Ascending aorta (tissue), 2 donors: ENCODE measurements at regions not wholly inside any gene's neighbourhood (a gene's known extent, or its start where the extent isn't known, plus 50 kb on each side); places are given as distances from the start of the nearest gene placed in this dataset.

ENCODE experiments used
- DNase-seq, 2 donors: peaks; one replicate each; pipeline ENCODE4 v3.0.0-alpha.2; 2019; ENCODE audit warnings: low spot score in 2 of 2
- H3K27ac ChIP-seq, 2 donors: fragments of 200-600 bp; sonication (generic); one replicate each; pipeline ENCODE4 v1.5.1; 2016 to 2017; ENCODE audit warnings: mild to moderate bottlenecking in 1 of 2
- H3K27me3 ChIP-seq: fragments of 200-600 bp; sonication (generic); one replicate; pipeline ENCODE4 v1.5.1; 2017
- H3K36me3 ChIP-seq, 2 donors: fragments of 200-600 bp; sonication (generic); one replicate each; pipeline ENCODE4 v1.5.1; 2016
- H3K4me1 ChIP-seq, 2 donors: fragments of 200-600 bp; sonication (generic); one replicate each; pipeline ENCODE4 v1.5.1; 2016 to 2017; ENCODE audit warnings: mild to moderate bottlenecking in 1 of 2
- H3K4me3 ChIP-seq, 2 donors: fragments of 200-600 bp; sonication (generic); one replicate each; pipeline ENCODE4 v1.5.1; 2016 to 2017; ENCODE audit warnings: mild to moderate bottlenecking in 1 of 2
- H3K9me3 ChIP-seq, 2 donors: fragments of 200-600 bp; sonication (generic); one replicate each; pipeline ENCODE4 v1.5.1; 2016
- intact Hi-C: fragments of 100-400 bp; cut with DNase I; formaldehyde crosslinking; loops from one replicate; pipeline ENCODE4 v1.15.1; 2023
- TF ChIP-seq, protein P1 (sequence below), 3 experiments: fragments of 200-600 bp in 2 of 3; fragments of 450-650 bp in 1 of 3; sonication (generic) in 2 of 3; IDR thresholded peaks; one replicate each; pipeline ENCODE4 v1.5.1; 2016 to 2019; ENCODE audit warnings: antibody characterized with exemption in 3 of 3, mild to moderate bottlenecking in 1 of 3, moderate library complexity in 1 of 3

- Histone ChIP-seq H3K36me3 (no peaks in the 10 kb centered on the region), H3K9me3 (no peaks in the 10 kb centered on the region), H3K4me3 (no peak overlapping the region), H3K27me3 (no peaks in the 10 kb centered on the region), H3K27ac (no peak overlapping the region), H3K4me1 (no peaks in the 10 kb centered on the region)
- TF ChIP-seq, protein P1, sequence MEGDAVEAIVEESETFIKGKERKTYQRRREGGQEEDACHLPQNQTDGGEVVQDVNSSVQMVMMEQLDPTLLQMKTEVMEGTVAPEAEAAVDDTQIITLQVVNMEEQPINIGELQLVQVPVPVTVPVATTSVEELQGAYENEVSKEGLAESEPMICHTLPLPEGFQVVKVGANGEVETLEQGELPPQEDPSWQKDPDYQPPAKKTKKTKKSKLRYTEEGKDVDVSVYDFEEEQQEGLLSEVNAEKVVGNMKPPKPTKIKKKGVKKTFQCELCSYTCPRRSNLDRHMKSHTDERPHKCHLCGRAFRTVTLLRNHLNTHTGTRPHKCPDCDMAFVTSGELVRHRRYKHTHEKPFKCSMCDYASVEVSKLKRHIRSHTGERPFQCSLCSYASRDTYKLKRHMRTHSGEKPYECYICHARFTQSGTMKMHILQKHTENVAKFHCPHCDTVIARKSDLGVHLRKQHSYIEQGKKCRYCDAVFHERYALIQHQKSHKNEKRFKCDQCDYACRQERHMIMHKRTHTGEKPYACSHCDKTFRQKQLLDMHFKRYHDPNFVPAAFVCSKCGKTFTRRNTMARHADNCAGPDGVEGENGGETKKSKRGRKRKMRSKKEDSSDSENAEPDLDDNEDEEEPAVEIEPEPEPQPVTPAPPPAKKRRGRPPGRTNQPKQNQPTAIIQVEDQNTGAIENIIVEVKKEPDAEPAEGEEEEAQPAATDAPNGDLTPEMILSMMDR (IDR thresholded peaks at IDR 0.05): no peak
- DNase-seq: no peak
- intact Hi-C loops: no loop called here
These were observed 322.1 kb downstream of the SEC14L1 start for GRCh38 chr17:77462553-77463497.

DNA sequence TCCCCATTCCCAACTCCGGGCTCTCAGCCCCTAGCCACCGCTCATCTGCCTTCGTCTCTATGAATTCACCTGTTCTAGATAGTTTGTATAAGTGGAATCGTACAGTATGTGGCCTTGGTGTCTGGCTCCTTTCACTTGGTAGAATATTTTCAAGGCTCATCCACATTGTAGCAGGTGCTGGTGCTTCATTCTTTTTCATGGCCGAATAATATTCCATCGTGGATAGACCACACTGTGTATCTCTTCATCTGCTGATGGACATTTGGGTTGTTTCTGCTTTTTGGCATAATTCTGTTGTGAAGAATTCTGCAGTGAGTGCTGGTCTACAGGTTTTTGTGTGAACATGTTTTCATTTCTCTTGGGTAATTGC is 324.2 kb downstream of the SEC14L1 start:
- TF ChIP-seq, protein P1 (IDR thresholded peaks at IDR 0.05): no peak
- Histone ChIP-seq H3K4me1 (no peaks in the 10 kb centered on the region), H3K27me3 (no peaks in the 10 kb centered on the region), H3K9me3 (no peaks in the 10 kb centered on the region), H3K36me3 (no peaks in the 10 kb centered on the region), H3K27ac (no peak overlapping the region), H3K4me3 (no peak overlapping the region)
- DNase-seq: no peak
- intact Hi-C loops: no loop called here

- intact Hi-C loops: no loop called here
- Histone ChIP-seq H3K9me3 (no peaks in the 10 kb centered on the region), H3K4me3 (no peak overlapping the region), H3K27ac (no peak overlapping the region), H3K27me3 (no peaks in the 10 kb centered on the region), H3K4me1 (no peaks in the 10 kb centered on the region), H3K36me3 (no peaks in the 10 kb centered on the region)
- peak in 1 of 2 donors; percentile 51 for DNase-seq
- TF ChIP-seq, protein P1 (IDR thresholded peaks at IDR 0.05): no peak
These were observed 324.7 kb downstream of the SEC14L1 start for GRCh38 chr17:77465358-77466041.

- no peak for DNase-seq
- Histone ChIP-seq H3K9me3 (no peaks in the 10 kb centered on the region), H3K36me3 (no peaks in the 10 kb centered on the region), H3K27ac (no peak overlapping the region), H3K4me1 (peaks cover under 1 to 4% of the 10 kb centered on the region in 2 donors), H3K27me3 (no peaks in the 10 kb centered on the region), H3K4me3 (no peak overlapping the region)
- TF ChIP-seq, protein P1 (IDR thresholded peaks at IDR 0.05): no peak
- intact Hi-C loops: no loop called here
These were observed 325.4 kb downstream of the SEC14L1 start for GRCh38 chr17:77466140-77466539.

- no peak for DNase-seq
- Histone ChIP-seq H3K27ac (no peak overlapping the region), H3K4me1 (peaks cover 5 to 10% of the 10 kb centered on the region in 2 donors), H3K36me3 (no peaks in the 10 kb centered on the region), H3K9me3 (no peaks in the 10 kb centered on the region), H3K4me3 (no peak overlapping the region), H3K27me3 (no peaks in the 10 kb centered on the region)
- intact Hi-C loops: no loop called here
- TF ChIP-seq, protein P1 (IDR thresholded peaks at IDR 0.05): no peak
These were observed 325.9 kb downstream of the SEC14L1 start for GRCh38 chr17:77466596-77467223.
